ENCODE measurements at regions not wholly inside any gene's neighbourhood (a gene's known extent, or its start where the extent isn't known, plus 50 kb on each side); places are given as distances from the start of the nearest gene placed in this dataset.

DNA sequence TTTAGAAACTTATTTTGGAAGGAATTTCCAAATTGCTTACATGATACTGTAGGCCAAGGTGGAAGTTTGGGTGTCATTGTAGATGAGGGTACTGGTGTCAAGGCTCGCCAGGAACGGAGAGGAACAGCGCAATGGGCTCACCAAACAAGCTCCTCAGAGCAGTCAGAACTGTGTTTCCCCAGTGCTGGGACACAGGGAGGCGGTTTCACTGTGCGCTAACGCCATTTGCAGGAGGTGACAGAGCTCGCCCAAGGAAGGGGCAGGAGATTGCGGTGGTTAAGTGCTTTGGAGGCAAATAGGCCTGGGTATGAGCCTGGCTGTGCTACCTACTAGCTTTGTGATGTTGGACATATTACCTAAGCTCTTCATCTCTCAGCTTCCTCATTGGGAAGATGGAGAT, 57.3 kb downstream of the HHEX start:
- DNase-seq = no peak

DNA sequence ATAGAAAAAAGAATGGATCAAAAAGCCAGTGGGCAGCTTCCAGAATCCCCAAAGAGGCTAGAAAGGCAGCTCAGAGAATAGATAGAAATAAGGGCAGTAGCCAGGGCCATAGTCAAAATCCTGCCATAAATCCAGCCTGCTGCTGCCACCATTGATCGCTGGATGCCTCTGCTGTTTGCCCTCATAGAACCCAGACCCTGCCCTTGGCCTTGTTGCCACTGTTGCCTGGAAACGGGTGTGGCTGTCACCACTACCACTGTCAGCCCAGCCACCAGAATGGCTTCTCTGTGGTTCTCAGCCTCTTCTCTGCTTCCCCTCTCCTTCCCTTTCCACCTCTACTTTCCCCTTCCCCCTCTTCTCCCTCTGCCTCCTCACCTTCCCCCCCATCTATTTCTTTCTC, 57.8 kb downstream of the HHEX start:
- DNase-seq = peak; percentile 21

DNA sequence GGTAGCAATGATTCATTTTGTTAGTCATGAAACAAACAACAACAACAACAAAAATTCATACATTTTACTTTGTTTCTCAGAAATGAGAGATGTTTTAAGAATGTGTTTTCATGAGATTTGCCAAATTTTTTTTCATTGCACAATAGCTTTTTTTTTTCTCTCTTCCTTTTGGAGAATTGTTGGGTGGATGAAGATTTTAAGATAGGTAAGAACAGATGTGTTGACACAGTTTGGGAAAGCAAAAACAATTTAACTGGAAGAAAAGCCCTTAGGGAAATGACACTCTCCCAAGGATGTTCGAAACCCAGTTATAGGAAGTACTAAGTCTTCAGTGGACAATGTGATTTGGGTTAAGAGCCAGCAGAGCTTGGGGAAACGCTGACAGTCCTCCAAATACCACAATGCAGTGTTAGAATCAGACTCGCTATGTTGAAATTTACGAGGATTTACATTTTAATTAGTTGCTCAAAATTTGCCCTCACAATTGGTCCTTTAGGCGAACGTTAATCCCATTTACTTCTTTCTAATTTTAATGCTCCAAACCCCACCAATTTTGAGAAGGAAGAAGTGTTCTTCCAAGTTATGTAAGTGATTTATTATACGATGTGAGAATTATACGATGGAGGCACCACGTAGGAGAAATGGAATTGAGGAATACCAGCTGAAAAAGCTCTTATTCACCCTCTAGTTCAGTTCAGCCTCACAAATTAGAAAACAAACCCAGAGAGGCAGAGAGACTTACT, 61.2 kb downstream of the HHEX start:
- no peak for DNase-seq

DNA sequence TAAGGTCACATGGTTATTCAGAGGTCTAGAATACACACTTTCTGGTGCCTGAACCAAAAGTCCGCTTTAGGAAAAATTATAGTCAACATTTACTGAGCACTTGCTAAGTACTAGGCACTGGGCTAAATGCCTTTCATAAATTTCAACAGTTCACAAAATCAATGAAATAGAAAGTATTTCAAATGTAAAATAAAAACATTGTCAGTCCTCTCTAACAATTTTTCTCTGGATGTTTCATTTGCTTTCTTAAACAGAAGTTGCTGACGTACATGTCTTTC, 61.7 kb downstream of the HHEX start:
- no peak for DNase-seq

- DNase-seq = no peak
These were observed 62.1 kb downstream of the HHEX start for GRCh38 chr10:92751827-92752226.

GRCh38 chr10:92753865-92754264, 64.1 kb downstream of the HHEX start:
- no peak for DNase-seq

- peak; percentile 34 for DNase-seq
These were observed 66.0 kb downstream of the HHEX start for GRCh38 chr10:92755725-92756124.

- DNase-seq = peak; percentile 92
These were observed 66.7 kb downstream of the HHEX start for GRCh38 chr10:92756201-92757065.

DNA sequence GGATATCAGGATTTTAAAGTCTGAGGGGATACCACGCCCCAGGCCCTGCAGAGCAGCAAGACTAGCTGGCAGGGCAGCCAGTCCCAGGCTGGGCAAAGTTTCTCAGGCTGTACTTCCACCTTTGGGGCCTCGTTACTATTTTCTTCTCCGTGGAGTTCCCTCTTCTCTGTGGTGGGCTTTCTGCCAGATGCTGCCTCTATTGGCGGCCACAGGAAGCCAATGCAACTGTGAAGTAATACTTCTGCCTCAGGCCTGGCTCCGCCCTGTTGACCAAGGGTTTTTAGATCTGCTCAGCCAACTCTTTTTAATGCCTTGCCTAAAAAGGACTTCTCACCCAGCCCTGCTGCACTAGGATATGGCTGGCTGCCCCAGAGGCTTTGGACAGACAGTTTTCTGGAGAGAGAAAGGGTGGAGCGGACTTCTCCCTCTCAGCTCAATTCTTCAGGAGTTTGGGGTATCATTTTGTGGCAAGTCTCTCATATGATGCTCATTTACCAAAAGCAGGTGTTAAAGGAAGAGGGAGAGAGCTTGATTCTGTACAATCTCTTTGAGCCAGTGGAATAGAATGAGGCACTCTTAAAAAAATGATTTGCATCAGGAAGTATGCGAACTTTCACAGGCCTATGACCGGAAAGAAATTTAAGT, 67.4 kb downstream of the HHEX start:
- no peak for DNase-seq

DNA sequence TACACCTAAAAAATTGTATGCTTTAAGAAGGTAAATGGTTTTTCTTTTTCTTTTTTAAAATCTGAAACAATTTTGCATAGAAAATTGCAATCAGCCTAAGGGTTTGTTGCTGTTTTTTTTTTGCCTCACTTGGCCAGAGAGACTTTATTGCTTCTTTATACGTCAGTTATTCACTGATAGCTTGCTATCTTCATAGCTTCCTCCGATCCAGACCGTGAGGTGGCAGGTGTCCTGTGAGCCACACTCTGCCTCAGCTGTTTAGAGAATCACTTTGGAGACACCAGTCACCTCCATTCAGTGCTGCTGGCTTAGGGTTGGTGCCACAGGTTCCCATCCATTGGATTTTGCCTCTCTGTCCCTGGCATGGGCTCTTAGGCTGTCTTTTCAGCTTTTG, 68.0 kb downstream of the HHEX start:
- no peak for DNase-seq

- DNase-seq = peak; percentile 30
These were observed 68.8 kb downstream of the HHEX start for GRCh38 chr10:92758594-92758993.

GRCh38 chr10:92760609-92761008, 70.9 kb downstream of the HHEX start:
- no peak for DNase-seq

- no peak for DNase-seq
These were observed 71.8 kb downstream of the HHEX start for GRCh38 chr10:92761571-92761970.

- no peak for DNase-seq
These were observed 73.9 kb downstream of the HHEX start for GRCh38 chr10:92763634-92764155.

DNA sequence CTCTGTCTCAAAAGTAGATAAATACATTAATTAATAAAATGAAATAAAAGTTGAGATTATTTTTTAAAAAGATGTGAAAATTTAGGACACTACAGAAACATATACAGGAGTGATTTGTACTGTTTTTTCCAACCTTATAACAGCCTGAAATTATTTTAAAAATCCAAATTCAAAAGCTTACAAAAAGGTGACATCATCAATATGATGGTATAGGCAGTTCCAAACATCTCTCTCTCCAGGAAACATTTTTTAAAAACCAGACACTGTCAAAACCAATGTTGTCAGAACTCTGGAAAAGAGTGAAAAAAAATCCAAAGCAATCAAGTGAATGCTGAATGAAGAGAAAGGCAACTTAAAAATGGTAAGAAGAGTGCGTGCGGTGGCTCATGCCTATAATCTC, 76.7 kb downstream of the HHEX start:
- no peak for DNase-seq

DNA sequence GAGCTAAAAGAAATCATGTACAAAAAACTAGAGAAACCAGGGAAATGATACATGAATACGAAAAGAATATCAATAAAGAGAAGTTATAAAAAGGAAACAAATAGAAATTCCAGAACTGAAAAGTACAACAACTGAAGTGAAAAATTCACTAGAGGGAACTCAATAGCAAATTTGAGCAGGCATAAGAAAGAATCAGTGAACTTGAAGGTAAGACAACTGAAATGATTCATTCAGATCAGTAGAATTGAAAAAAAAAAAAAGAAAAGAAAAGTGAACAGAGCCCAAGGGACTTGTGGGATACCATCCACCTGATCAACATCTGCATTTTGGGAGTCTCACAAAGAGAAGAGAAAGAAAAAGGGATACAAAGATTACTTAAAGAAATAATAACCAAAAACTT, 78.3 kb downstream of the HHEX start:
- no peak for DNase-seq

DNA sequence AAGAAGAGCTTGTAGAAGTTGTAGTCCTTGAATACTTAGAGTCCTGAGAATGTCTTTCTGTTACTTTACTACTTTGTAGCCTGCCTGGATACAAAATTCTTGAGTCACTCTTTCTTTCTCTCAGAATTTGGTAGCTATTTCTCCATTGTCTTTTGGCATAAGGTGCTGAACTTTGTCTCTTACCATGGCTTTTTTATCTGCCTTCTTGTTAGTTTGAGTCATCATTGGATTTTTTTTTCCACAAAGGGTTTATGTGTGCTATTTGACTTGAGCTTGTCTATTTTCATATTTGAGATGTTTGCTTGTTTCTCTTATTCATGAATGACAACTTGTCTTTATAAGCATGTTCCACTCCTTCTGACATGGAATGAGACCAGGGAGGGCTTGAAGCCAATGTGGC, 74.5 kb upstream of the EXOC6 start:
- no peak for DNase-seq

GRCh38 chr10:92778091-92778490, 70.2 kb upstream of the EXOC6 start:
- no peak for DNase-seq

DNA sequence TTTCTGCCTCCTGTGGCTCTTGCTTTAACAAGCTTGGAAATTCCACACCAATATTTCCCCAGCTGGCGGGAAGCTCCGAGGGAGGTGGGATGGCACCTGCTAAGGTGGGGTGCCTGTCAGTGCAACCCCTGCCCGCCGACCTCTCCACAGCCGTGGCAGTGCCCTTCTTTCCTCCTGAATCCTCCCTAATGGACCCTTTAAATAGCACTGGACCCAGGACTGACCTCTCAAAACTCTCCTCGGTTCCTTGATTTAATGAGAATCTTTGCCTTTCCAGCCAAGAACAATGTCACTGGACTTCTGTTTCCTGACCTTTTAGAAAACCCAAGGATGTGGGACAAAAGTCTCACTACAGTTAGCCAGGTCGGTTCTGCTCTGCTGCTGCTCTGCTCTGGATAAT, 63.2 kb upstream of the EXOC6 start:
- DNase-seq = no peak

GRCh38 chr10:92787557-92788152, 60.7 kb upstream of the EXOC6 start:
- DNase-seq = peak; percentile 57

- DNase-seq = no peak
These were observed 59.3 kb upstream of the EXOC6 start for GRCh38 chr10:92789067-92789466.

GRCh38 chr10:92789786-92790185, 58.5 kb upstream of the EXOC6 start:
- DNase-seq = no peak

- no peak for DNase-seq
These were observed 57.9 kb upstream of the EXOC6 start for GRCh38 chr10:92790440-92790839.

GRCh38 chr10:92792661-92793060, 55.7 kb upstream of the EXOC6 start:
- no peak for DNase-seq
